ENCODE measurements at regions not wholly inside any gene's neighbourhood (a gene's known extent, or its start where the extent isn't known, plus 50 kb on each side); places are given as distances from the start of the nearest gene placed in this dataset.
"Not testable (repeated sequence)": the region's sequence is repeated elsewhere in the genome, so short reads cannot be mapped to it uniquely, and the experiment has no call there.

DNA sequence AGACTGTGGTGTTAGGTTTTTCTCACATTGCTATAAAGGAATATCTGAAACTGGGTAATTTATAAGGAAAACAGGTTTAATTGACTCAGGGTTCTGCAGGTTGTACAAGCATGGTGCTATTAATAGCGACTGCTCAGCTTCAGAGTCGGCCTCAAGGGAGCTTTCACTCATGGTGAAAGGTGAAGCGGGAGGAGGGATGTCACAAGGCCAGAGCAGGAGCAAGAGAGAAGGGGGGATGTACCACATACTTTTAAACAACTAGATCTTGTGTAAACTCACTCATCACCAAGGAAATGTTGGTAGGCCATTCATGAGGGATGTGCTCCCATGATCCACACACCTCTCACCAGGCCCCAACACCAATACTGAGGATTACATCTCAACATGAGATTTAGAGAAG lies 313.2 kb downstream of the UBE2NL start:
- not testable (repeated sequence) for DNase-seq (ENCODE audit: low spot score)

DNA sequence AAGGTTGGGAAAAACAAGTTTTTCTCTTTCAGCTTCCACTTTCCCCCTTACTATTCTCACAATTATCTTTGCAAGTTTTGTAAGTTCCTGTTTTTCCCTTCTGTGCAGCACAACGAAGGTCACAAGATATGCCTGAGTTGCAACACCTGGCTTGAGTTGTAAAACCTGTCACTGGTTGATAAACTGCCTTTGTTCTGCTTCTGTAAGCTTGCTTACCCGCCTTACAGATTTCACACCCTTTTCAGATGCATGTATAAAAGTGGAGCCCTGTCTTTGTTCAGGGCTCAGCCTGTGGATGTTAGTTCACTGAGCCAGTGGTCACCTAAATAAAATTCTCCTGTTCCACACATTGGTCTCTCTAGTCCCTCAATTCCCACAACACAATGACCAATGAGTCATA lies 318.9 kb downstream of the UBE2NL start:
- not testable (repeated sequence) for DNase-seq (ENCODE audit: low spot score)

DNA sequence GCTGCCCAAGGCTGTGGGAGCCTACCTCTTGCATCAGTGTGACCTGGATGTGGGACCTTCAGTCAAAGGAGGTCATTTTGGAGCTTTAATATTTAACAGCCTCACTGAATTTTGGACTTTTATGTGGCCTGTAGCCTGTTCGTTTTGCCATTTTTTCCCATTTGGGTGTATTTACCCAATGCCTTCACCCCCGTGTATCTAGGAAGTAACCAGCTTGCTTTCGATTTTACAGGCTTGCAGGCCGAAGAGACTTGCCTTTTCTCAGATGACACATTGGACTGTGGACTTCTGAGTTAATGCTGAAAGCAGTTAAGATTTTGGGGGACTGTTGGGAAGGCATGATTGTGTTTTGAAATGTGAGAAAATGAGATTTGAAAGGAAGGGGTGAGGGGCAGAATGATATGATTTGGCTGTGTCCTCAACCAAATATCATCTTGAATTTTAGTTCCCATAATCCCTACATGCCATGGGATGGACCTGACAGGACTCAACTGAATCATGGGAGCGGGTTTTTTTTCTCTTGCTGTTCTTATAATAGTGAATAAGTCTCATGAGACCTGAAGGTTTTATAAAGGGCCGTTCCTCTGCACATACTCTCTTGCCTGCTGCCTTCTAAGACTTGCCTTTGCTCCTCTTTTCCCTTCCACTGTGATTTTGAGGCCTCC lies 324.6 kb downstream of the UBE2NL start:
- not testable (repeated sequence) for DNase-seq (ENCODE audit: low spot score)

DNA sequence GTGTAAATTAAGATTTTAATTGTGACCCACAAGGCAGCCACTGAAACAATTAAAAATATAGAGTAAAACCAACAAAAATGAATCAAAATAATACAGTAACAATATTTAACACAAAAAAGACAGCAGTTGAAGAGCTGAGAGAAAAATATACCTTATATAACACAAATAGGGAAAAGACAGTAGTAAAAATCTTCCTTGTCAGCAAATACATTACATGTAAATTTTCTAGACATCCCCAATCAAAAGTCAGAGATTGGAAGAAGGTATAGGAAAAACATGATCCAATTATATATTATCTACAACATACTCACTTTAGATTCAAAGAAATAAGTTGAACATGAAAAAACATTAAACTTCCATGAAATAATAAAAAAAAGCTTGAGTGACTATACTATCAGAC lies 330.8 kb downstream of the UBE2NL start:
- no peak for DNase-seq (ENCODE audit: low spot score)

DNA sequence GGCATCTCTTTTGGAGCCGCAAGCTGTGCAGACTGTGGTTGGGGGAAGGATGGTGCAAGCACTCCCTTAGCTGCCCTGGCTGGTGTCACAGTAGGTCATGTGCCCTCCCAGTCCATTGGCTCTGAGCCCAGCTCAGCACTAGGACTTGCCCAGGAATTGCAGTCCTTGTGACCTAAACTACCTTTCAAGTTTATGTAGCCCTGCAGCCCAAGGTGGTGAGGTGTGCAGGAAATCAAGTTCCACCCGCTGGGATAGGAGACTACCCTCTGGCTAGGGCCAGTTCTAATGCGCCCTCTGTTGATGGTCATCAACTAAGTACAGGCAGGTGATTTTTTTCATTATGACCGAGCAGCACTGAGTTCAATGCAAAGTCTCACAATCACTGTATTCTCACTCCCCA lies 335.2 kb downstream of the UBE2NL start:
- DNase-seq (ENCODE audit: low spot score), result no peak

DNA sequence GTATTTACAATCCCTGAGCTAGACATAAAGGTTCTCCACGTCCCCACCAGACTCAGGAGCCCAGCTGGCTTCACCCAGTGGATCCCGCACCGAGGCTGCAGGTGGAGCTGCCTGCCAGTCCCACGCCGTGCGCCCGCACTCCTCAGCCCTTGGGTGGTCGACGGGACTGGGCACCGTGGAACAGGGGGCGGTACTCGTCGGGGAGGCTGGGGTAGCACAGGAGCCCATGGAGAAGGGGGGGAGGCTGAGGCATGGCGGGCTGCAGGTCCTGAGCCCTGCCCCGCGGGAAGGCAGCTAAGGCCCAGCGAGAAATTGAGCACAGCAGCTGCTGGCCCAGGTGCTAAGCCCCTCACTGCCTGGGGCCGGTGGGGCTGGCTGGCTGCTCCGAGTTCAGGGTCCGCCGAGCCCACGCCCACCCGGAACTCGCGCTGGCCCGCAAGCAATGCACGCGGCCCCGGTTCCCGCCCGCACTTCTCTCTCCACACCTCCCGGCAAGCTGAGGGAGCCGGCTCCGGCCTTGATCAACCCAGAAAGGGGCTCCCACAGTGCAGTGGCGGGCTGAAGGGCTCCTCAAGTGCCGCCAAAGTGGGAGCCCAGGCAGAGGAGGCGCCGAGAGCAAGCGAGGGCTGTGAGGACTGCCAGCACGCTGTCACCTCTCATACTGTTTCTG lies 347.4 kb downstream of the UBE2NL start:
- DNase-seq (ENCODE audit: low spot score), result not testable (repeated sequence)

DNA sequence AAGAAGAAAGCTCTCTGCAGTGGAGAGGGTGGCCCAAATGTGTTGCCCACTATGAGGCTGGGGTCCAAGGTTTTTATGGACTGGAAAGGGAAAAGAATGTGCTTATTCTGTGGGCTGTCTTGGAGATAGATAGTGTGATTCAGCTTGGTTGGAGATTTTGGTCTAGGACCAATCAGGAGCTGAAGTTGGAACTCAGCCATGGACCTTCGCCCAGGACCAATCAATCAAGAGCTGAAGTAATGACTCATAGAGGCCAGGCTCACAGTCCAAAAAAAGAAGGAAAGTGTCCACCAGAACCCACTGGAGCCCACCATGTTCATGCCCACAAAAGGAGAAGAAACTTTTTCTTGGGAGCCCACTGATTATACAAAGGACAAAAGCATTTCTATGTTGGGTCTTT lies 369.5 kb downstream of the UBE2NL start:
- no peak for DNase-seq (ENCODE audit: low spot score)

DNA sequence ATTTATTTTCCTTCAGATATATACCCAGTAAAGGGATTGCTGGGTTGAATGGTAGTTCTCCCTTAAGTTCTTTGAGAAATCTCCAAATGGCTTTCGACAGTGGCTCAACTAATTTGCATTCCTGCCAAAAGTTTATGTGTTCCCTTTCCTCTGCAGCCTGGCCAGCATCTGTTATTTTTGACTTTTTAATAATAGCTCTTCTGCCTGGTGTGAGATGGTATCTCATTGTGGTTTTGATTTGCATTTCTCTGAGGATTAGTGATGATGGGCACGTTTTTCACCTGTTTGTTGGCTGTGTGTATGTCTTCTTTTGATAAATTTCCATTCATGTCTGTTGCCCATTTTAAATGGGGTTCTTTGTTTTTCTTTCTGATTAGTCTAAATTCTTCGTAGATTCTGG lies 375.2 kb downstream of the UBE2NL start:
- DNase-seq (ENCODE audit: low spot score), result no peak

DNA sequence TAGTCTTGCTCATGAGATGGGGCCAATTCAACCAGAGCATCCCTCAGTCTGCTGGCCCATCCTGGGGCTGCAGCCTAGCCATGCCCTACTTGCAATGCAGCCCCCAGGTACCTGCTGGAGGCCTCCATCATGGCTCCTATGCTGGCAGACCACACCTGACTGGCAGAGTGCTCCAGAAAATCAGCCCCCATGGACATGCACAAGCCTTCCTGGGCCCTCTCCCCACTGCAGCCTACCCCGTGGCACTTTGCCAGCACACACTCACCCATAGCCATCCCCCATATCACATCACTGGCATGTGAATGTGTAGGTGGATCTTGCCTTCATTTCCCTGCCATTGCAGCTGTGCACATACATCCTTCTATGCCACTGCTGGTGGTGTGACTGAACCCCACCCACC lies 381.8 kb downstream of the UBE2NL start:
- DNase-seq (ENCODE audit: low spot score), result no peak

DNA sequence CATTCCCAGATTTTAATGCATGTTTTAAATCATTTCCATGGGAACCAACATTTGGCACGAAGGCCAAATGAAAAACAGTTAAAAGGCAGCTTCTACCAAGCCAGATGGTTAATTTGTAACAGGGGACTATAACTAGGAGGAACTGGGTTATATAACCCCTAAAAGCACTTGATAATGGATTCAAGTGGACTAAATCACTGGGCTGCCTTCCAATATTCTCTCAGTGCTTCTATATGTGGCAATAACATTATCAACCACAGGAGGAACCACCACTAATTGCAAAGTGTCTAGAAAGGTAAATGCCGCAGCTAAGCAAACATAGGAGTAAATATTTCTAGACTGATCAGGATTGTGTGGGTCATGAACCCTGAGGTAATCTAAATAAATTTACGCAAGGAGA lies 391.5 kb downstream of the UBE2NL start:
- no peak for DNase-seq (ENCODE audit: low spot score)

DNA sequence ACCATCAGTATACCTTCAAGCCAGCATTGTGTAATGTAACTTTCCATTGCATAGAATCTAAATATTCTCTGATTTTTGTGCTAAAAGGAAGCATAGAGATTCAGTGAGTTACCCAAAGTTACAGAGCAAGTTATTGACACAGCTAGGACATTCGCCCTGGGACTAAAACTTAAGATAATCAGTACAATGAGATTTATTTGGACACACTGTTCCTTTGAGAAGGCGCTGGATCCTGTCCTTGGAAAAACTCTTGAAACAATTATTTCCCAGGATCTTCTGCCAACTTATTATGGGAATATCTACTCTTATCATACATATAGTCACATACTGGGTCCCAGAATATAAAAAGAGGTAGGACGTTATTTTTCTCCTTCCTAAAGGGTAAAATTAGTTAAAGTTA lies 392.0 kb downstream of the UBE2NL start:
- DNase-seq (ENCODE audit: low spot score), result no peak

DNA sequence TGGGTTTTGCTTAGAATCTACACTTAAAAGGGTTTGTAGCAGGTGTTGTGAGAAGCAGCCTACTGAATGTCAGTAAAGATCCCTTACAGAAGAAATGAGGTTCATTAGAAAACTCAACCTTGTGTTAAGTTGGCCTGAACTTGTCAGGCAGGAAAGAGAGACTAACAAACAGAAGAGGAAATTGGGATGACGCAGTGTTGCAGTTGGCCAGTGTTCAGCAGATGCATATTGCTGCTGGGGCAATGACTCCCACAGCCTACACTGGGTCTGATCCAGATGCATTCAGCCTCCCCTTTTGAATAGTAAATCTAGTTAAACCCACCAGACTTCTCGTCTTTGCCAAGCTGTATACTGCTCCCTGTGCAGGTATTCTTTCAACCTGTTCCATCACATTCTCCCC lies 409.4 kb downstream of the UBE2NL start:
- DNase-seq (ENCODE audit: low spot score), result no peak

DNA sequence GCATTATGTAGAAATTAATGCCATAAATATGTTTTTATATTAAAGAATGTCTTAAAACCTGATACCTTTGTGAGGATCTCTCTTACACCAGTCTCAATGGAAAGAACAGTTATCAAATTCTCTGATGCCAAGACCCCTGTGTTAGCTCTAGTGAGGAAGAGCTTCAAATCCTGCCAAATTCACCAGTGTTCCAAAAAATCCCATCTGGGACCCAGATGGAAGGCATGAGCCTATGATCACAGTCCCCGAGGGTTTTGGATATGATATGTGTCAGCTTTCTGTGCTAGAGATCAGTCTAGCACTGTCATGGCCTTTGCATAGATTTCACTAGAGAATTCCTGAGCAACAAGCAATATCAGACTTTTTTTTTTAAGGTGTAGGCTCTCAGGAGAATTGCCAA lies 412.1 kb downstream of the UBE2NL start:
- no peak for DNase-seq (ENCODE audit: low spot score)

DNA sequence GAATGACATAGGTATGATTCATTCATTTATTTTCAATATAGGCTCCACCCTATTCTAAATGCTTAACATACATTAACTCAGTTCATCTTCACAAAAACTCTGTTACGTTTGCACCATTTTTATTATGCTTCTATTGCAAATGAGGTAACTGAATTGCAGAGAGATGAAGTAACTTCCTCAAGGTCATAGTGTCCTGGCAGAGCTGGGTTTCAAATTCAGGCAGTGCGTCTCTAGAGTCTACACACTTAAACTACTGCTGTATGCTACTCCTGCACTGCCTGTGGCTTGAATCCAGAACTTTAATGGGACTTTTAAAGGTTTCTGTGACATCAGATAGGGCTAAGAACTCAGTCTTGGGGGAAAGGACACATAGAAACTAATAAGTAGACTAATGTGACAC lies 413.4 kb downstream of the UBE2NL start:
- no peak for DNase-seq (ENCODE audit: low spot score)

DNA sequence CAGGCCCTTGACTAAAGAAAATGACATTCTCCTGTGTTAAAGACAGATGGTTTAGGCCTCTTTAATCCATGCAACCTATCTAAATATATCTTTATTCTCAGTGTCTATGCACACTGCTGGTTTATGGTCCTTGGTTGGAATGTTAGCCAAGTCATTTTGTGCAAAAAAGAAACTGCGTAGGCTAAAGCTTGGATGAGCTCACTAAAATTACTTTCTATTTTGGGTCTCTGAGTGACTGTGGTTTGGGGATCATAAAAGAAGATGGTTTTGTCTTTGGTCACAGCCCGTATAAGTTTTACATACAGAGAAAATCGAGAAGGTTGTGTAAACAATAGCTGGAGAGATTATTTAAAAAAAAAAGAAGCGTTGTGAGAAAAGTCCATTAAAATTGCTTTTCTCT lies 443.6 kb downstream of the UBE2NL start:
- no peak for DNase-seq (ENCODE audit: low spot score)

DNA sequence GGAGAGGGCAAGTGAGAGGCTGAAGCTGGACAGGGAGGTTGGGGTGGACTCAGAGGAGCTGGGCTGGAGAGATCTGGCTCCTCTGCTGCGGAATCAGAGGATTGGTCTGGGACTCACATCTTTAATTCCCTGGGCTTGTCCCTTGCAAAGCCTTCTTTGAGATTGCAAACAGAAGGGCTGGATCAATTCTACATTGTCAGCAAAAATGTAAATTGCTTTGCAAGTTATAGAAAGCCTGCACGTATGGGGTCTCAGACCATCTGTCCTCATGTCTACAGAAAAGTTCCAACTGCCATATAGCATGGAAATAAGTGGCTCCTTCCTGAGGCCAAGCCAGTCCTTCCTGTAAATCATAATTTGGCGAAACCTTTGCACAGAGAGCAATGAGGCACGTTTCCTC lies 449.6 kb downstream of the UBE2NL start:
- no peak for DNase-seq (ENCODE audit: low spot score)

DNA sequence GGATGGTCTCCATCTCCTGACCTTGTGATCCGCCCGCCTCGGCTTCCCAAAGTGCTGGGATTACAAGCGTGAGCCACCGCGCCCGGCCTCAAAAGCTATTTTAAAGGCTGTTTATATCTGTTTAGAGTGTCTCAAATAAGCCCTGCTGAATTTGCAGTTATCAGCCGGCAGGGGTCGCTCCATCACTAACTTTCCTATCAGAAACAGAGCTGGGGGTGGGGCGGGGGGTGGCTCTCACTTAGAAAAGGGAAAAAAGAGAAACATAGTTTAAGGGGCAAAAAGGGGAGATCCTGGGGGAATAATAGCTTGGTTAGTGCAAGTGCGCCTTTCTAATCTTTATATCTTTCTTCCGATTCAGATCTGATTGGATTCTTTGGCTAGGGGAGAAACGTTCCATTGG lies 450.7 kb downstream of the UBE2NL start:
- DNase-seq (ENCODE audit: low spot score), result no peak

DNA sequence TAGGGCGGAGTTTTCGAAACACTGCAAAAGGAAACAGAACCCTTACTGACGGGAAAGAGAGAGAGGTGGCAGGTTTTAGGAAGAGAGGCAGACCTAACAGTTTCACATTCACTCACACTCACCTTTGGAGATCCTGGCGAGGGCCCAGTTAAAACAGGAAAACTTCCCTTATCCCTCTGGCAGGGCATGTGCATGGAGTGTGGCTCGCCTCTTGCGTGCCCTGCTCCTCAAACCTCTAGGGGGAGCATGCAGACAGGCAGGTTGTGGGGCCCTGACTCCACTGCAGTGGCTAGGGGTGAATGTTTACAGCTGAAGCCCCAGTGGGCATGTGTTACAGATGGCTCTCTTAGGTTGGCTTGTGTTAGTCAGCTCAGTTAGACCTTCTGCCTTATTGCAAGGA lies 451.5 kb downstream of the UBE2NL start:
- DNase-seq (ENCODE audit: low spot score), result no peak

DNA sequence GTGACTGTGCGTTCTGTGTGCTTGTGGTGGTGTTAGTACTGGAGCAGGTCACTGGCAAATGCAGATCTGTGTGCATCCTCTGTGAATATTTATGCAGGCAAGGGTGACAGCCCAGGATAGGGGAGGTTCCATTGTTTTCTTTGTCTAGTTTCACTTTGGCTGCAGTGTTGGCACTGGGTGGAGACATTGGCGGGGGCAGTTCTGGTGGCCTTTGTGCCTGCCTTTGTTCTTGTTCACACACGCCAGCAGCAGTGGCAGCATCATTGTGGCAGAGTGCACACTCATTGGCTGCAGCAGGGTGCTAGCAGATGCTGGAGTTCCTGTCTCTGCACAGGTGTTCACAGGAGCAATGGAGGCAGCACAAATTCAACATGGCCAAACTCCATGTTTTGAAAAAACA lies 495.3 kb downstream of the UBE2NL start:
- no peak for DNase-seq (ENCODE audit: low spot score)

DNA sequence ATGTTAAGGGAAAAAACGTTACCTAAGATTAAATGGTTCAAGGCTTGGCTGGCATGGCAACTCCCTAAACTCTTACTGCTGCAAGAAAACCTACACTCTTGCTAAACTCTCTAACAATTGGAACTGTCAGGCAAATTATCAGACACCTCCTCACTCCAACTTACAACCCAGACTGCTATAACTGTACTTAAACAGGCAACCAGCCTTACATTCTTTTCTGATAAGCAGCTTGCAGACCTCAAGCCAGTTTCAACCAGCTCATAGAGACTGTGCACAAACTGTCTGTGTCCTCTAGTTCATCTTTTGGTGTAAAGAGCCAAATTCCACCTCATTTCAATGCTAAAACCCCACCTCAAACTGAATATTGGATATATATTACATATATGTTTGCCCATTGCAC lies 504.9 kb downstream of the UBE2NL start:
- no peak for DNase-seq (ENCODE audit: low spot score)

Measured in LoVo (cell line).